CD4-positive, alpha-beta T cell treated with Interleukin-4 for 1 hour (primary cell): ENCODE measurements at regions not wholly inside any gene's neighbourhood (a gene's known extent, or its start where the extent isn't known, plus 50 kb on each side); places are given as distances from the start of the nearest gene placed in this dataset.

Experiments
- DNase-seq, 2 donors: peaks; one replicate each; pipeline ENCODE4 v3.0.0-alpha.2; 2020 to 2022

DNA sequence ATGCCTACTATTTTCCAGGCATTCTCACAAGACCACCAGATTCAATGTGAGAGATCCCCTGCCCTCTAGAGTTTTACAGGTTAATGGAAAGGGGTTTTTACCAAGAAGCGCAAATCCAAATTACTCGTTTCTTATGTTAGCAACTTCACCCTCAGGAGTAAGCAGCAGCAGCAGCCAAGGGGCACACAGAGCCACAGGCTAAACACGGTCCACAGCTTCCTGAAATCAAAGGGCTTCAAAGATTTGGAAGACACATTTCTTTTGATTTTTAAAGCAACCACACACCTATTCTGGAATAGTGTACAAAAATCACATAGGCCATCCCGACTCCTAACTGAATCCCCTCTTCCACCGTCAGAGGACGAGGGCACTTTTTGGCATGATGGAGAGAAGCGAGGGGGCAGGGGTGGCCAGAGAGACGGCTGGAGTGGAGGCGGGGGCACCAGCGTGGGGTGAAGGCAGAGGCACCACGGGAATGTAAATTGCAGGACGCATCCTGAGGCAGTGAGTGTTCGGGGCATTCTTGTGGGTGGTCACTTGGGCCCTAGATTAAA is 107.0 kb downstream of the ARF6 start:
- DNase-seq = no peak

DNA sequence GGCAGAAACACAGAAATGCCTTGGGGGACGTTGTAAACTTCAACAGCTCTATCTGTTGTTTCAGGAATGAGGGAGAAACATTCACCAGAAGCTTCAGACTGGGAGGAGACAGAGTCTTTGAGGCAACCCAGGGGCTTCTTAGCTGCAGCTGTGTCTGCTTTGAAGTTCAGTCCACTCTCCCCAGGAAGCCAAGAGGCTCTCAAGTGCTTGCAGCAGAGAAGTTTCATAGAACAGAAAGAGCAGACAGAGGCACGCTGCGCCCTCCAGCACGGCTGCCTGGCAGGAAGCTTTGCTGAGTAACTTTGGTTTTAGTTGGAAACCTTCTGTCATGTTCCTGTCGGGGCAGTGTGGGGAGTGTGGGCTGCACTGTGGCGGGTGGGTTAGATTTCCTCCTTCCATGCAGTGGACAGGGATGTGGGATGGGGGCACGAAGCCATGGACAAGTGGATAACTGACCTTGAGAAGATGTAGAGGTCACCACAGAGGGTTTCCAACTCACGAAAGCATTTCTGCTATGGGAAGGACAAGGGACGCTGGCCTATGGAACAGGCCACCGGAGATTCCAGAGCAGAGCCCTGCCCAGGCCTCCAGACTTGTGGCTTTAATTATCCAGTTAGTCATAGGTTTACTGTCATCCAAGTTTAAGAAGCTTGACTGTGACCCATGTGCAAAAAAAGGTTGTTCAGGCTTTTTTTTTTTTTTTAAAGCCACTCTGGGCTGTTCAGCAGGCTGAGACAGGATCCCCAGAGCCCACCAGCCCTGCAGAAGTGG is 107.7 kb downstream of the ARF6 start:
- peak; percentile 81 to 82 for DNase-seq

DNA sequence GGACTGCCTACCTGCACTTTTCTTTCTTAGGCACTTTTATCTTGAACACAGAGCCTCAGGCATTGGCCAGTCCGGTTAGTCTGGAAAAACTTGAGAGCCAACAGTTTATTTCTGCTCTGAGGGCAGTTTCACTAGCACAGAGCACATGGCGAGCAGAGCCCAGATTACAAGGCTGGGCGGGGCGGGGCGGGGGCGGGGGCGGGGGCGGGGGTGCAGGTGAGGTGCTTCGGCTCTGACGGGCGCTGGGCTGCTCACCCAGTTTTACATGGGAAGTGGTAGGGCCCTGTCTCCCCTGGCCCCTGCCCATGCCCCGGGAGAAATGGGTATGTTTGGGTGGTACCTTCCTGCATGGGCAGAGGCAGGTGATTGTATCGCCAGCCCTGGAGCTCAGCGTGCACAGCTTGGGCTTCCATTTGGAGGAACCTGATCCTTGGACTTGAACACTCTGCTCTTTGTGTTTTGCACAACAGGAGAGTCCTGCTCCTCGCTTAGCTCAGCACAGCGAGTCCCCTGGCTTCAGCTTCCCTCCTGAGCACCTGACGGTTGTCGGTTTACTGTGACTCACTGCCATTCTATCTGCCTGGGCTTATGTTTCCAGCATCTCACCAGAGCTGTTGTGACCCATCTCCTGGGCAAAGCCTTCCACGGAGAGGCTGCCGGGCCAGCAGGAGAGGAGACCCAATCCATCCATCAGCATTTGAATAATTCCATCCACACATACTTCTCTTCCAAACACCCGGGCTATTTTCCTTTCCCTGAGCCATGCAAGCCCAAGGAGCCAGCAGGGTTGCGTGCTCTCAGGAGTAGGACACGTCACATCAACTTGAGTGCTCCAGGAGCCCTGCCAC is 108.5 kb downstream of the ARF6 start:
- DNase-seq = peak; percentile 63 to 69

DNA sequence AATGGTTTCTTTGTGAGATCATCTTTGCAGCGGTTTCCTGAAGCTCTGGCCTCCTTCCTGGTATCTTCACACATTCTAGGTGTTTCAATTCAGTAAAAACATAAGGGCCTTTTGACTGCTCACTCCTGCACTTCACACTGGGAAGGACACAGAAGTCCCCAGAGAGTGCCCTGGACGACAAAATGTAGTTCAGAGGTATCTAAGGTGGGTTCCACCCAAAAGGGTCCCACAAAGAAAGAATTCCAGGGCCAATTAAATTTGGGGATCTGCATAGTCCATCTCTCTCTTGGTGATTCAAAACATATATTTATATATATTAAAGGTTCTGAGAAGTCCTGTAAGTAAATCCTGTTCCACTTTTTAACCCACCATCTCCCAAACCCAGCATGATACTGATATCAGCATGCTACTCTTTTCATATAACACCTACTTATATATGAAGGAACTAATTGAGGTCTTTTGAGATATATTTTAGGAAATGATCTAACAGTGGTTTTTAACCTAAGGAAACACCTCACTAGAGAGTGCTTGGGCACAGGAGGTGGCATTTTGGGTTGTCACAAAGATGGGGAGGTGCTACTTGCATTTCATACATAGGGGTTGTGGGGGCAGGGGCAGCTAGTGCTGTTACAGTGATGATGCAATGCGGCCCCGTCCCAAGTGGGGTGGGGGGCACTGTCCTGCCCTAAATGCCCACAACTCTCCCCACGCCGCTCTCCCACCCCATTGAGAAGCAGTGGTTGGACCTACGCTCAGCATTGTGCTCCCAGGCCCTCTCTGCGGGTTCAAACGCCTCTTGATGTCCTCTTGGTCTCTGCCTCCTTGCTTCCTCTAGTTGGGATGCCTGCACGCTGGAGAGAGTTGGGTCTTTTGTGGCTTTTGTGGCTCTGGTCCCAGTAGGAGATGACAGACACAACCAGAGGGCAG is 109.4 kb downstream of the ARF6 start:
- peak; percentile 81 to 86 for DNase-seq

DNA sequence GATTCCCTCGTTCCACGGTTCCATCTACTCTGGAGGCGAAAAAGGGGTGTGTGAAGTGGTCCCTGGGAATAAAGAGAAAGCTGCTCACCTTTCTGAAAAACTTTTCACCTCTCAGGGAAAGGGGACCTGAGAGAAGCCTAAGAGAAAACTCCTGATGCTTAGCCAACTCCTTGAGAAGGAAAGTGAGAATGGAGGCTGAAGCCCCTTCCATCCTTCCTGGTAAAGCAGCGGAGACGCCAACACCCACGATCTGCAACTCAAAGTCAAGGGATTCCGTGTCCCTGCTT is 110.0 kb downstream of the ARF6 start:
- no peak for DNase-seq

DNA sequence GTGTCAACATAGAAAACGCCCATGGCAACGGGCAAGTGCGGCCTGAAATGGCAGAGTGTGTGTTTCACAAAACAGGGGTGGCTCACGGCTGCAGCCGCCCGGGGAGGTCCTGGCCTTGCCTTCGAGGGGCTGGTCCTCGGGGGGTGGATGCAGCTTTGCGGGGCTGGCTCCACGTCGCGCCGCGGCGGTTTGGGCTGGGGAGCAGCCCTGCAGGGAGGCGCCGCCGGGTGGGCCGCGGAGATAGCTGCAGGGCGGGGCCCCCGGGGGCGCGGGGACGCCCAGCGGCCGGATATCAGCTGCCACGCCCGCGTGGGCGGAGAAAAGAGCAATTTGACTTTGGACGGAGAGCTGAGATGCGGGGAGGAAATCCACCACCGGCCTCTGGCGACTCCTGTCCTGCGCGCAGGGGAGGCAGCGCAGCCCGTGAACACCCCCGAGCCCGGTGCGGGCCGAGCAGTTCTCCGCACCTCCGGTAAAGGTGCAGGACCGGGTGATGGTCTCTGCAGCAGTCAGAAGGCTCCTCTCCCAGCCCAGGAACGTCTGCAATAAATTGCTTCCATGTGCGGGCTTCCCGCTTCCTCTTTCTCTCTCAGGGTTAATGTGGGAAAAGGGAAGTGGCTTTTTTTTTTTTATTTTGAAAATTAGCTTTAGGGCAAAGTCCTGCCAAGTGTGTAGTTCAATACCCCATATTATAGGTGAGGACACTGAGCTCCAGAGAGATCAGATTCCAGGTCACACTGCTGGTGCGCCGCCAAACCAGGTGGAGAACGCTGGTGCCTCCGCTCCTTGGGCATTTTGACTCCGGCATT is 110.5 kb downstream of the ARF6 start:
- peak; percentile 82 to 85 for DNase-seq

DNA sequence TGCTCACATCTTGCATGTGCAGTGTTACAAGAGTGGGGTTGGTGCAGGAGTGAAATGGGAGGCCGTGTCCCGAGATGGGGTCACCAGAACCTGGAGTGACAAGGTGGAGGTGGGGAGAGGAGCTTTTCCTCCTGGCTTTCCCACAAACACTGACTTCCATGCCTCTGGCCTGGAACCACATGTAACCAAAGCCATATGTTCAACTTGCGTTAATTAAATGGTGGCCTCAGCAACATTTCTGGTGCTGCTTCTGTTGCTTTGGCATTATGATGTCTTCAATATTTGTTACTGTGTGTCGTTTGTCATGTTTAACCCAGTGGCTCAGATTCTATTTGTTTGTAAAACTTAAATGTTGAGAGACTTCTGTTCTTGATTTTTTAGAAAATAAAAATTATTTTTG is 110.2 kb downstream of the VCPKMT start:
- DNase-seq = no peak

DNA sequence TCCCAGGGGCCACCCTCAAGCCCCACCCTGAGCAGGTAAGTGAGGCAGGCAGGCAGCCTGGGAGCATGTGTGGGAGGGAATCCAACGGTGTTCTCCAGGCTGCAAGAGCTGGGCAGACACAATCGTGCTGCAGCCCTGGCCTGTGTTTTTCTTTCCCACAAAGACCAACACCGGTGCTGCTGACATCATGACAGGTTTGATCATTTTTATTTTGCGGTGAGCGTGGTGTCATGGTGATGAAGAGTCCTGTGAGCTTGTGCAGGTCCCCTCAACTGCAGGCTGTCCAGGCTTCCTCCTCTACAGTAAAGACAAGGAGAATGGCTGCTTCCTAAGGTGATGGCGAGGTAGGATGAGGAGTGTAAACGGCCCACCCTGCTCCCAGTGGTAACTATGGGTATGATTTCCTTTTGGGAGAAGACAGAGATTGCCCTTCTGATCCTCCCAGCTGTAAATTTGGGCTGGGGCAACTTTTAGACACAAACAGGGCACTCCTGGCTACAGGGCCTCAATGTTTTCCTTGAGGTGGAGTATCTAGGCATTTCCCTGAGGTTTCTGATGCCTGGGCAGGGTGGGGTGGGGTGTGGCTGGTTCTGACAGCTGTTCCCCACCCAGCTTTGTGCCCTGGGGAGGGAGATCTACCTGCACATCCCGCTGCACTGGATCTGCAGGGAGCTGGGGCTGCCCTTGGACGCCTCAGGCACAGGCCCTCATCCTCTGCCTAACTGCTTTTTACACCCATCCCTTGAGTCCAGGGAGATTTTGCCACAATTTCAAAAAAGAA is 109.1 kb downstream of the VCPKMT start:
- no peak for DNase-seq

DNA sequence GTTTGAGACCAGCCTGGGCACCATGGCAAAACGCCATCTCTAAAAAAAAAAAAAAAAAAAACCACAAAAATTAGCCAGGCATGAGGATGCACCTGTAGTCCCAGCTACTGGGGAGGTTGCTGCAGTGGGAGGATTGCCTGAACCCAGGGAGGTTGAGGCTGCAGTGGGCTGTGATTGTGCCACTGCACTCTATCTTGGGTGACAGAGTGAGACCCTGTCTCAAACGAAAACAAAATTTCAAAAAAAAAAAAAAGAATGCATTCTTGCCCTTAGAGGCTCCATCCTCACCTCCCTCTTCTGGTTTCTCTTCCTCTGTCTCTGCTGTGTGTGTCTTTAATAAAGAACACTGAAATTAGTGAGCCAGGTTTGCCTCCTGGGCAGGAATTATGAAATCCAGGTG is 107.8 kb downstream of the VCPKMT start:
- DNase-seq = peak in 1 of 2 donors; percentile 37

DNA sequence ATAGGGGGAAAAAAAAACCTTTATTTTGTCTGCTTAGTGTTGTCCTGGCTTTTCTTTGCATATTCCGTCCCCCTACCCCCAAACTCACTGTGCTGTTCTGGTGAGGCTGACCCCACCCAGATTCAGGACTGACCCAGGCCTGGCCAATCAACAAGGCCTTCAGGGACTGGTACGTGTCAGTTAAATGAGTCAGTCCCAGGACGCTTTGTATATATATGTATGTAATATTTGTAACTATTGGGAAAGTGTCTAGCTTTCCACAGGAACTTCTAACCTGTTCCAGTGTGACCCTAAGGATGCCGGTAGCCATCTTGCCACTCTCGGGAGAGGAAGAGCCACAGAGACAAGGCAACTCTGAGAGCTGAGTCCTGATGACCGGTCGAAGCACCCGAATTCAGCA is 107.4 kb downstream of the VCPKMT start:
- no peak for DNase-seq

DNA sequence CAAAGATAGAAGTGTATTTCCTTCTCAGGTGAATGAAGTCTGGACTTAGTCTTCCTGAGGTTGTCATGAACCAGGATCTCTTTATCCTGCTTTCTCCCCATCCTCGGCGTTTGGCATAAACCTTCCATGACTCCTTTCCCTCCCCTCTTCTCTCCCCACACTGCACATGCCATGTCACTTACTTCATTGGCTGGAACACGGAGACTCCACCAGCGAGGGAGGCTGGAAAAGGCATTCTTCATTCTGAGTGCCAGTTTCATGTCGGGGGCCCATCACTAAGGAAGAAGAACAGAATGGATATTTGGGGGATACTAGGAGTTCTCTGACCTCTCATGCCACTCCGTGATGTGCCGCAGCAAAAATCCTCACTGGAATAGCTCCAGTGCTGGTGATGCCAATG is 105.6 kb downstream of the VCPKMT start:
- DNase-seq = no peak

DNA sequence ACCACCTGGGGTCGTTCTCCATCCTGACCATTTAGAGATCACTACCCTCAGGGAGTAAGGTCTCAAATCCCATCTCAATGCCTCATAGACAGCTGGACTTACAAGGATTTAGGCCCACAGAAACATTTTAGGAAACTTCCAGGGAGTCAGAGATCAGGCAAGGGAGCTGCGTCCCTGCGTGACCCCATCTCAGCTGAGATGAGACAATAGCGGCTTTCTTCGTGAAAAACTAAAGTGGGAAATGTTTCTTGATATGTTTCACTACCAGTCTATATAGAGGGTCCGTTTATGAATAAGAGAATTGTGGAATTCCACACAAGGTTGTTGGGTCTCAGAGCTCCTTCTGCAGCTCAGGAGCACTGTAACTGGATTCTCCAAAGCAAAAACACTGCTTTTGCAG is 105.1 kb downstream of the VCPKMT start:
- no peak for DNase-seq

DNA sequence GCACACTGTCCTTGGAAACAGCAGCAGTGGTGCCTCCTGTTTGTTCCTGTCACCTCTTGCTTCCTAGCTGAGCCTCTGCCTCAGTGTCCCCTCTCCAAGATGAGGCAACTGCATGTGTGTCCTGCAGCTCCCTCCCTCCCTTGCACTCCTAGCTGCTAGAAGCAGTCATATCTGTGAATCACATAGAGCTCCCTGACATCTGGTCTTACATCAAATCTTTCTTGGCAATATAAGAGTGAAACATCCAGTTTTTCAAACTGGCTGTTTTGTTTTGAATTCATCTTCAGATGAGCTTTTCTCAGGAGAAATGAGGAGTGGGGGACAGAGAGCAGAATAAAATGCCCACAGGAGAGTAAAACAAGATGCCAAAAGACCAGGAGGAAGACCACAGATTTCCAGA is 103.7 kb downstream of the VCPKMT start:
- no peak for DNase-seq

DNA sequence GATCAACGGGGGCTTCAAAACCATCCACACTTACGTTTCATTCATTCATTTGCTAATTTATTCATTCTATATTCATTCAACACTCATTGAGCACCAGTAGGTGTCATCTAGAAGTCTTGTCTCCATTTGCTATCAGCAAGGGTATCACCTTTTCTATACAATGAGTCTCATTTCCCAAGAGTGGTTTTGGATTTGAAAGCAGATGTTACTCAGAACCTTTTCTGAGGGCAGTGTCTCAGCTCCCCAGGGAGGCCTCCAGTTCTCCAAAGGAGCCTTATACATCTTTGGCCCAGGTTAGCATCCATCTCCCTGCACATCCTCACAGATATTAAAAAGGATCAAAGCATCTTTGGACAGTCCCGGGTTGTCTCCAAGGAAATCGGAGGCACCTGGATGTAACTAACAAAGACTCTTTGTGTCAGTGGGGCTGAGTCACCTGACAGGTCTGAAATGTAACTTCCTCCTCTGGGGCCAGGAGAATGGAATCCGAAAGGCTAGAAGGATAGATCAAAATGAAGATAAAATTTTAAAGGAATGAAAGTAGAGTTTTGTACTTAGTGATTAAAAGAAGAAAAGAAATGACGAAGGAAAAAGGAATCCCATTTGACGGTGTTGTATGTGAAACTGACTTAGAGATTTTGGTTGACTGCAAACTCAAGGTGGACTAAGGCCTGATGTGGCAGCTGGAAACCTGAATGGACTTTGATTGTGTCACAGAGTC is 103.0 kb downstream of the VCPKMT start:
- no peak for DNase-seq

DNA sequence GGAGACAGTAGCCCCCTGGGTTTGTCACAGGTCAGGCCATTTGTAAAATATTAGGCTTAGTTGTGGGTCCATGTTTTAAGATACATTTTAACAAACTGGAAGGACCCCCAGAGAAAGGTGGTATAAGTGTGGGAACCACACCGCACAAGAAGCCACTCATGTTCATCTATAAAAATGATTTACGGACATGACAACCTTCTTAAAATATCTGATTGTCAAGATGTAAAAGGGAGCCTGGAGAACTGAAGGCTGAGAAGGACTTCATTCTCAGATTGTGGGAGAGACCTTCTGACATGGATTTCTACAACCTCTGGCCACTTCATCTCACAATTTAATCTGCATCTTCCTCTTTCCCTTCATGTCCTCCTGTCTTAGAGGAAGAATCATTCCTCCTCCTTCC is 102.4 kb downstream of the VCPKMT start:
- no peak for DNase-seq

DNA sequence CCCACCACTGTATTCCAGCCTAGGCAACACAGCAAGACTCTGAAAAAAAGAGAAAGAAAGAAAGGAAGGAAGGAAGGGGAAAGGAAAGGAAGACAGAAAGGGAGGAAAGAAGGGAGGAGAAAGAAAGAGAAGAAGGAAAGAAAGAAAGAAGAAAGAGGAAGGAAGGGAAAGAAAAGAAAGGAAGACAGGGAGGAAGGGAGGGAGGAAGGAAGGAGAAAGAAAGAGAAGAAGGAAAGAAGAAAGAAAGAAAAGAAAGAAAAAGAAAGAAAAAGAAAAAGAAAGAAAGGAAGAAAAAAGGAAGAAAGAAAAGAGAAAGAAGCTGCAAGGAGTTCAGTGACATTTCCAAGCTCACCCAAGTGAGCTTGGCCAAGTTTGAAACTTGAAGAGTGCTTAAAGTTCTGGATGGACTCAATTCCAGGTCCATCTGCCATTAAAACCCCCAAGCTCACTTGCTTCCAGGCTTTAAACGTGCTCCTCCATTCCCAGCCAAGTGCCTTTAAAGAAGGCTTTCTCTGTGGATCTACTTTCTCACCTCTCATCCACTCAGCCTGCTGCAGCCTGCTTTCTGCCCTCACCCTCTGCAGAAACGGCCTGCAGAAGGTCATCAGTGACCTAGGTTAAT is 101.5 kb downstream of the VCPKMT start:
- no peak for DNase-seq

DNA sequence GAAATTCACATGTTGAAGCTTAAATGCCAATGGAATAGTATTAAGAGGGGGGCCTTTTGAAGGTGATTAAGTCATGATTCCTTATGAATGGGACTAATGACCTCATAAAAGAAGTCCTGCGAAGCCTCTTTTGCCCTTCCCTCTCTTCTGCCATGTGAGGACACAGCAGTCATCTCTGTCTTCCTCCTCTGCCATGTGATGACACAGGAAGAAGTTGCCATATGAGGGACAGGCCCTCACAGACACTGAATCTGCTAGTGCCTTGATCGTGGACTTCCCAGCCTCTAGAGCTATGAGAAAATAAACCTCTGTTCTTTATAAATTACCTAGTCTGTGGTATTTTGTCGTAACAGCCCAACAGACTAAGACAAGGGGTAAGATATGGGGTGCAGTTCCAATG is 100.7 kb downstream of the VCPKMT start:
- DNase-seq = no peak

DNA sequence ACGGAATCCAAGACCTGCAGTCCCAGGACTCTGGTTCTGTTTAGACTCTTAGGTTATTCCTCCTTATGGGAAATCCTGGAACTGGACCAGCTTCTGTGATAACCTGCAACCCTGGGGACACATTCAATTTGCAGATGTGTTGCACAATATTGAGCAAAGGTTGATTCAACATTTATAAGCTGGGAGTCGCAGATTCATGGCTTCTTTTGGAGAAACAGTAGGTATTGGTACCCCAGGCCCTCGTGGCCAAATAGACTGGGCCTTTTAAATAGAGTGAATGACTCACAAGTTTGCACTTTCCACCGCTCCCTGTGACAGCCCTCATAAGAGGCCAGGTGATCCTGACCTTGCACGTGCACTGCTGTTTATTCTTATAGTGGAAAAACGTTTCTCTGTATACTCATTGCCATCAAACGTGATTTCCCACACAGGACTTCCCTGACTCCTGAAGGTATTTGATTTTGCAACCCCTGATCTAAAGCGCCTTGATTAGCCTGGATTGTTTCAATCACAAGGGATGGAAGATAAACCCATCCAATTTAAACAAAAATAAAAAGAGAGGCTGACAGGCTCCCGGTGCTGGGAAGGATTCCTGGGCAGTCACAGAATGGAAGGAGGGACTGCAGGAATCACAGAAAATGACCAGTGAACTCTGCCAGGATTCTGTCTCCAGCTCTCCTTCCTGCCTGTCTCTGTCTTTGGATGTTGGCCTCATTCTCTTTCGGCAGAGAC is 98.0 kb downstream of the VCPKMT start:
- no peak for DNase-seq

DNA sequence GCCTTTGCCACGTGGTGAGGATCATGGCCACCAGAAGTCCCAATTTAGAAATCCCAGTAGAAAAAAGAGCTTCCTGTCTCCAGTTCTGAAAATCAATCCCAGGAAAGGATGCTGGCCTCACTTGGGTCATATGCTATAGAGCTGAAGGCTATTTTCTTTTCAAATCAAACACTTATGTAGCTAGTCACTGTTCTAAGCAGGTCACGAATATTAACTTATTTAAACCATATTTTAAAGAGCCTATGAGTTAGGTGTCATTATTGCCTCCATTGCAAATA is 97.5 kb downstream of the VCPKMT start:
- no peak for DNase-seq

DNA sequence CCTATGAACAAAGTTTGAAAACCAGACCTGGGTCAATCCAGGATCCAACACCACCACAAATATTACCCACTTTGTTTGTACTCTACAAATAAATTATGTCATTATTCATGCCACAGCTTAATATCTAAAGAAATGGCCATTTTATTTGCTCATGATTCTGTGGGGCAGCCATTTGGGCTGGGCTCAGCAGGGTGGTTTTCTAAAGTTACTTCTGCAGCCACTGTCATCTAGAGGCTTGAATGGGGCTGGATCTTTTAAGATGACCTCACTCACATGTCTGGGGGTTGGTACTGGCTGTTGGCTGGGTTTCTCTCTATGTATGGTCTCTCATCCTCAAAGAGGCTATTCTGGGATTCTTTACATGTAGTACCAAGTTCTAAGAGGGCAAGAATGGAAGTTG is 96.2 kb downstream of the VCPKMT start:
- no peak for DNase-seq
